WTC11 (cell line): ENCODE measurements at regions not wholly inside any gene's neighbourhood (a gene's known extent, or its start where the extent isn't known, plus 50 kb on each side); places are given as distances from the start of the nearest gene placed in this dataset.

Experiments used
- ATAC-seq: fragments of 200-7000 bp; cut with Tn5 transposase; 2 replicates; pipeline ENCODE4 v1.10.0; 2021; ENCODE audit warnings: mild to moderate bottlenecking, moderate library complexity
- CTCF ChIA-PET: fragments of 300-600 bp; sonication (Branson Sonifier 250); formaldehyde crosslinking; loops from one replicate; lab custom pipeline; 2021; ENCODE audit warnings: antibody characterized with exemption; lab: Charles Lee
- POLR2A ChIA-PET: fragments of 350-600 bp; sonication (Branson Sonifier 250); formaldehyde crosslinking; loops from one replicate; lab custom pipeline; 2021; ENCODE audit warnings: antibody characterized with exemption; lab: Charles Lee
- DNase-seq: peaks from one replicate; pipeline ENCODE4 v3.0.0; 2021; ENCODE audit warnings: low spot score
- H3K27ac Mint-ChIP-seq: 2 replicates; pipeline ENCODE4 v1.8.0; 2021; ENCODE audit warnings: mixed read lengths
- H3K27me3 Mint-ChIP-seq: 2 replicates; pipeline ENCODE4 v1.8.0; 2021; ENCODE audit warnings: low read depth, mild to moderate bottlenecking, moderate library complexity, mixed read lengths
- H3K36me3 Mint-ChIP-seq: 2 replicates; pipeline ENCODE4 v1.8.0; 2021; ENCODE audit warnings: mixed read lengths
- H3K4me1 Mint-ChIP-seq: 2 replicates; pipeline ENCODE4 v1.8.0; 2022; ENCODE audit warnings: mixed read lengths
- H3K4me3 Mint-ChIP-seq: 2 replicates; pipeline ENCODE4 v1.8.0; 2021; ENCODE audit warnings: mild to moderate bottlenecking, moderate library complexity, mixed read lengths
- H3K9me3 Mint-ChIP-seq: 2 replicates; pipeline ENCODE4 v1.8.0; 2021; ENCODE audit warnings: mixed read lengths
- AR ChIP-seq: fragments of 250-450 bp; sonication (Bioruptor Pico); IDR thresholded peaks from 2 replicates; pipeline ENCODE4 v1.9.0; 2021; ENCODE audit warnings: mild to moderate bottlenecking
- CBFB ChIP-seq: sonication (generic); formaldehyde crosslinking; IDR thresholded peaks from 2 replicates; pipeline ENCODE4 v1.8.1; 2022; ENCODE audit warnings: mild to moderate bottlenecking, low read depth, missing genetic modification reagents
- CTCF ChIP-seq: fragments of 200-600 bp; IDR thresholded peaks from 2 replicates; pipeline ENCODE4 v1.8.0; 2022; ENCODE audit warnings: antibody characterized with exemption
- ESRRA ChIP-seq: sonication (generic); formaldehyde crosslinking; IDR thresholded peaks from 2 replicates; pipeline ENCODE4 v1.8.1; 2022; ENCODE audit warnings: mild to moderate bottlenecking, missing genetic modification reagents, borderline replicate concordance
- FOXP1 ChIP-seq: sonication (generic); formaldehyde crosslinking; IDR thresholded peaks from 2 replicates; pipeline ENCODE4 v1.8.0; 2022; ENCODE audit warnings: missing genetic modification reagents, mild to moderate bottlenecking, moderate library complexity, borderline replicate concordance
- KAT7 ChIP-seq: sonication (generic); formaldehyde crosslinking; IDR thresholded peaks from 2 replicates; pipeline ENCODE4 v1.8.1; 2023; ENCODE audit warnings: missing genetic modification reagents, mild to moderate bottlenecking, borderline replicate concordance
- NFATC4 ChIP-seq: fragments of 250-450 bp; sonication (Bioruptor Pico); IDR thresholded peaks from 2 replicates; pipeline ENCODE4 v1.9.0; 2021; ENCODE audit warnings: mild to moderate bottlenecking
- PREB ChIP-seq: sonication (generic); formaldehyde crosslinking; IDR thresholded peaks from 2 replicates; pipeline ENCODE4 v1.8.1; 2022; ENCODE audit warnings: mild to moderate bottlenecking, missing genetic modification reagents, moderate library complexity, borderline replicate concordance
- RORB ChIP-seq: fragments of 250-450 bp; sonication (Bioruptor Pico); IDR thresholded peaks from 2 replicates; pipeline ENCODE4 v1.9.0; 2021; ENCODE audit warnings: mild to moderate bottlenecking
- SMAD3 ChIP-seq: sonication (generic); formaldehyde crosslinking; IDR thresholded peaks from 2 replicates; pipeline ENCODE4 v1.8.0; 2022; ENCODE audit warnings: missing genetic modification reagents, mild to moderate bottlenecking, borderline replicate concordance
- SMAD4 ChIP-seq: sonication (generic); formaldehyde crosslinking; IDR thresholded peaks from 2 replicates; pipeline ENCODE4 v1.8.0; 2022; ENCODE audit warnings: mild to moderate bottlenecking, missing genetic modification reagents
- SP1 ChIP-seq: sonication (generic); formaldehyde crosslinking; conservative IDR thresholded peaks from 2 replicates; pipeline ENCODE4 v1.8.1; 2022; ENCODE audit warnings: missing genetic modification reagents
- TEAD1 ChIP-seq: sonication (generic); formaldehyde crosslinking; IDR thresholded peaks from 2 replicates; pipeline ENCODE4 v1.8.0; 2022; ENCODE audit warnings: mild to moderate bottlenecking, missing genetic modification reagents
- TEAD4 ChIP-seq: sonication (generic); formaldehyde crosslinking; IDR thresholded peaks from 2 replicates; pipeline ENCODE4 v1.8.0; 2022; ENCODE audit warnings: mild to moderate bottlenecking, missing genetic modification reagents
- ZBTB21 ChIP-seq: sonication (generic); formaldehyde crosslinking; IDR thresholded peaks from 2 replicates; pipeline ENCODE4 v1.8.1; 2023; ENCODE audit warnings: mild to moderate bottlenecking, missing genetic modification reagents, borderline replicate concordance
- ZBTB43 ChIP-seq: sonication (generic); formaldehyde crosslinking; IDR thresholded peaks from 2 replicates; pipeline ENCODE4 v1.8.1; 2023; ENCODE audit warnings: mild to moderate bottlenecking, missing genetic modification reagents
- ZNF263 ChIP-seq: sonication (generic); formaldehyde crosslinking; IDR thresholded peaks from 2 replicates; pipeline ENCODE4 v1.8.1; 2022; ENCODE audit warnings: low read depth, mild to moderate bottlenecking, moderate library complexity, missing genetic modification reagents
- ZNF317 ChIP-seq: sonication (generic); formaldehyde crosslinking; IDR thresholded peaks from 2 replicates; pipeline ENCODE4 v1.8.1; 2023; ENCODE audit warnings: low read depth, mild to moderate bottlenecking, moderate library complexity, missing genetic modification reagents, borderline replicate concordance
- TF ChIP-seq, protein P1 (sequence below): fragments of 250-450 bp; sonication (Bioruptor Pico); IDR thresholded peaks from 2 replicates; pipeline ENCODE4 v1.8.0; 2021; ENCODE audit warnings: mild to moderate bottlenecking
- TF ChIP-seq, protein P2 (sequence below): sonication (generic); formaldehyde crosslinking; IDR thresholded peaks from 2 replicates; pipeline ENCODE4 v1.8.1; 2022; ENCODE audit warnings: low read depth, mild to moderate bottlenecking, moderate library complexity, missing genetic modification reagents, borderline replicate concordance
- TF ChIP-seq, protein P3 (sequence below): sonication (generic); formaldehyde crosslinking; IDR thresholded peaks from 2 replicates; pipeline ENCODE4 v1.8.0; 2022; ENCODE audit warnings: mild to moderate bottlenecking, missing genetic modification reagents

DNA sequence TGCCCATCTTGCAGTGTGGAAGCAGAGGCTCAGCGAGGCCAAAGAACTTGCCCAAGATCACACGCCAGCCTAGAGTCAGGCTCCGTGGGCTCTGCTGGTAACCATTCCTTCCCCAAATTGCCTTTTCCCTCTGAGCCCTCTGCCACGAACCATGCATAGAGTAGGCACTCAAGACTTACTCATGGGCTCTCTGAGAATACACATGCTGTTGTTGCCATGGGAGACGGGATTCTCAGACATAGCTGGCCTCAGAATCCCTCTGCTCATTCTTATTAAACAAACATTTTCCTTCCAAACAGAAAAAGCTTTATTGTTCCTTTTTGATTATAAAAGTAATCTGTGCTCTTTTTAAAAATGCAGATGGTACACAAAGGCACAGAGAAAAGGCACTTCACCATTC lies 52.5 kb upstream of the WSCD2 start:
- CTCF ChIA-PET = interaction anchor here (0.5 to 1.0 kb wide), 3 partner anchors 61 to 177 kb away, joined by 3 to 4 read pairs (median 3); no protein-coding TSS in a partner anchor
- Mint-ChIP-seq H3K36me3 (no peaks in the 10 kb centered on the region), H3K4me3 (no peak overlapping the region), H3K9me3 (peaks cover 5% of the 10 kb centered on the region), H3K4me1 (peaks cover 16% of the 10 kb centered on the region), H3K27me3 (no peaks in the 10 kb centered on the region), H3K27ac (no peak overlapping the region)
- DNase-seq (no peak), ATAC-seq (no peak)
- POLR2A ChIA-PET = interaction anchor here (0.7 kb wide), 1 partner anchor 115 kb away, joined by 4 read pairs; no protein-coding TSS in a partner anchor
- TF ChIP-seq PREB (CRISPR knock-in tag) (no peak), SMAD4 (CRISPR knock-in tag) (no peak), CBFB (CRISPR knock-in tag) (no peak), ZNF263 (CRISPR knock-in tag) (no peak), AR (CRISPR knock-in tag) (no peak), TEAD4 (no peak), KAT7 (CRISPR knock-in tag) (no peak), FOXP1 (no peak), ZBTB43 (no peak), ZBTB21 (no peak), RORB (CRISPR knock-in tag) (no peak), SMAD3 (CRISPR knock-in tag) (no peak), ESRRA (CRISPR knock-in tag) (no peak), TEAD1 (no peak)
- TF ChIP-seq, protein P1, sequence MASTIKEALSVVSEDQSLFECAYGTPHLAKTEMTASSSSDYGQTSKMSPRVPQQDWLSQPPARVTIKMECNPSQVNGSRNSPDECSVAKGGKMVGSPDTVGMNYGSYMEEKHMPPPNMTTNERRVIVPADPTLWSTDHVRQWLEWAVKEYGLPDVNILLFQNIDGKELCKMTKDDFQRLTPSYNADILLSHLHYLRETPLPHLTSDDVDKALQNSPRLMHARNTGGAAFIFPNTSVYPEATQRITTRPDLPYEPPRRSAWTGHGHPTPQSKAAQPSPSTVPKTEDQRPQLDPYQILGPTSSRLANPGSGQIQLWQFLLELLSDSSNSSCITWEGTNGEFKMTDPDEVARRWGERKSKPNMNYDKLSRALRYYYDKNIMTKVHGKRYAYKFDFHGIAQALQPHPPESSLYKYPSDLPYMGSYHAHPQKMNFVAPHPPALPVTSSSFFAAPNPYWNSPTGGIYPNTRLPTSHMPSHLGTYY (CRISPR knock-in tag) = no peak
- TF ChIP-seq, protein P2, sequence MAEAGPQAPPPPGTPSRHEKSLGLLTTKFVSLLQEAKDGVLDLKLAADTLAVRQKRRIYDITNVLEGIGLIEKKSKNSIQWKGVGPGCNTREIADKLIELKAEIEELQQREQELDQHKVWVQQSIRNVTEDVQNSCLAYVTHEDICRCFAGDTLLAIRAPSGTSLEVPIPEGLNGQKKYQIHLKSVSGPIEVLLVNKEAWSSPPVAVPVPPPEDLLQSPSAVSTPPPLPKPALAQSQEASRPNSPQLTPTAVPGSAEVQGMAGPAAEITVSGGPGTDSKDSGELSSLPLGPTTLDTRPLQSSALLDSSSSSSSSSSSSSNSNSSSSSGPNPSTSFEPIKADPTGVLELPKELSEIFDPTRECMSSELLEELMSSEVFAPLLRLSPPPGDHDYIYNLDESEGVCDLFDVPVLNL = no peak

DNA sequence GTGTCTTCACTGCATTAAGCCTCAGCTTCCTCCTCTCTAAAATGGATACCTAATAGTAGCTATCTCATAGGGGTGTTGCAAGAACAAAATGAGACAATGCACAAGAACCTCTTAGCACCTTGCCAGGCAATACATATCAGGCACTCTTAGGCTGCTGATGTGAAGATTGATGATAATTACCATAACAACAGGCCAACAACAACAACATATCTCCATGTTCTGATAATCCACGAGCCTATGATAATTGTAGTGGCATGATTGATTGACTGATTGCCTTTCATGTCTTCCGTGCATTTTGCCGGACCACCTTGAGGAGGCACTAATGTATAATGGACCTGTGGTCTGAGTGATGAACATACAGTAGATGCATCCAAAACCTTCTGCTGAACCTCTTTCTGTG lies 50.7 kb upstream of the WSCD2 start:
- H3K9me3 Mint-ChIP-seq = peaks cover 5% of the 10 kb centered on the region
- POLR2A ChIA-PET = no interaction called here
- ATAC-seq (no peak), DNase-seq (no peak)
- H3K4me1 Mint-ChIP-seq = peaks cover 14% of the 10 kb centered on the region
- TF ChIP-seq SP1 (CRISPR knock-in tag) (no peak), KAT7 (CRISPR knock-in tag) (no peak), CTCF (no peak), ZNF317 (CRISPR knock-in tag) (no peak), NFATC4 (CRISPR knock-in tag) (no peak)
- TF ChIP-seq, protein P3, sequence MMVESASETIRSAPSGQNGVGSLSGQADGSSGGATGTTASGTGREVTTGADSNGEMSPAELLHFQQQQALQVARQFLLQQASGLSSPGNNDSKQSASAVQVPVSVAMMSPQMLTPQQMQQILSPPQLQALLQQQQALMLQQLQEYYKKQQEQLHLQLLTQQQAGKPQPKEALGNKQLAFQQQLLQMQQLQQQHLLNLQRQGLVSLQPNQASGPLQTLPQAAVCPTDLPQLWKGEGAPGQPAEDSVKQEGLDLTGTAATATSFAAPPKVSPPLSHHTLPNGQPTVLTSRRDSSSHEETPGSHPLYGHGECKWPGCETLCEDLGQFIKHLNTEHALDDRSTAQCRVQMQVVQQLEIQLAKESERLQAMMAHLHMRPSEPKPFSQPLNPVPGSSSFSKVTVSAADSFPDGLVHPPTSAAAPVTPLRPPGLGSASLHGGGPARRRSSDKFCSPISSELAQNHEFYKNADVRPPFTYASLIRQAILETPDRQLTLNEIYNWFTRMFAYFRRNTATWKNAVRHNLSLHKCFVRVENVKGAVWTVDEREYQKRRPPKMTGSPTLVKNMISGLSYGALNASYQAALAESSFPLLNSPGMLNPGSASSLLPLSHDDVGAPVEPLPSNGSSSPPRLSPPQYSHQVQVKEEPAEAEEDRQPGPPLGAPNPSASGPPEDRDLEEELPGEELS (CRISPR knock-in tag) = no peak
- H3K4me3 Mint-ChIP-seq = no peak overlapping the region
- no peak overlapping the region for H3K27ac Mint-ChIP-seq
- no peaks in the 10 kb centered on the region for H3K27me3 Mint-ChIP-seq
- CTCF ChIA-PET = interaction anchor here (0.7 kb wide), 1 partner anchor 15 kb away, joined by 3 read pairs; no protein-coding TSS in a partner anchor
- no peaks in the 10 kb centered on the region for H3K36me3 Mint-ChIP-seq
